ENCODE measurements at regions not wholly inside any gene's neighbourhood (a gene's known extent, or its start where the extent isn't known, plus 50 kb on each side); places are given as distances from the start of the nearest gene placed in this dataset.

DNA sequence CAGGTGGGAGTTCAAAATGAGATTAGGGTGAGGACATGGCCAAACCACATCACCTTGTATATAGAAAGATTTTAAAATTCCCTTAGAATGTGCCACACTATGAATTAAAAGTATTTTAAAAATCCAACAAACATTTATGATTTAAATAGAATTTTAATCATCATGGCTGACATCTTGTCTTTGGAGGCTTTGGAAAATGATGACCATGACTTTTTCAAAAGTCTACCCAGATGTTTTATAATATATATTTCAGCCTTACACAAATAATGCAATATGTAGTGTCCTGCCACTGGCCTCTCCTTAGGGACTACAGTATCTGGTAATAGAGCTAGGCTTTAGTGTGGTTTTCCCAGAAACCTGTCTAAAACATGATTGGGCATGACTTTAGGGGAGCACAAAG is 1353.4 kb upstream of the GOT2 start:
- TF ChIP-seq, protein P1, sequence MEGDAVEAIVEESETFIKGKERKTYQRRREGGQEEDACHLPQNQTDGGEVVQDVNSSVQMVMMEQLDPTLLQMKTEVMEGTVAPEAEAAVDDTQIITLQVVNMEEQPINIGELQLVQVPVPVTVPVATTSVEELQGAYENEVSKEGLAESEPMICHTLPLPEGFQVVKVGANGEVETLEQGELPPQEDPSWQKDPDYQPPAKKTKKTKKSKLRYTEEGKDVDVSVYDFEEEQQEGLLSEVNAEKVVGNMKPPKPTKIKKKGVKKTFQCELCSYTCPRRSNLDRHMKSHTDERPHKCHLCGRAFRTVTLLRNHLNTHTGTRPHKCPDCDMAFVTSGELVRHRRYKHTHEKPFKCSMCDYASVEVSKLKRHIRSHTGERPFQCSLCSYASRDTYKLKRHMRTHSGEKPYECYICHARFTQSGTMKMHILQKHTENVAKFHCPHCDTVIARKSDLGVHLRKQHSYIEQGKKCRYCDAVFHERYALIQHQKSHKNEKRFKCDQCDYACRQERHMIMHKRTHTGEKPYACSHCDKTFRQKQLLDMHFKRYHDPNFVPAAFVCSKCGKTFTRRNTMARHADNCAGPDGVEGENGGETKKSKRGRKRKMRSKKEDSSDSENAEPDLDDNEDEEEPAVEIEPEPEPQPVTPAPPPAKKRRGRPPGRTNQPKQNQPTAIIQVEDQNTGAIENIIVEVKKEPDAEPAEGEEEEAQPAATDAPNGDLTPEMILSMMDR (conservative IDR thresholded peaks at IDR 0.05), result no peak
- no peak for TF ChIP-seq ZFX (IDR thresholded peaks at IDR 0.05)
